ENCODE measurements at regions not wholly inside any gene's neighbourhood (a gene's known extent, or its start where the extent isn't known, plus 50 kb on each side); places are given as distances from the start of the nearest gene placed in this dataset.

- no peaks in the 10 kb centered on the region for H3K9me3 ChIP-seq (ENCODE audit: control insufficient read depth, insufficient read depth, low read depth, low read length)
- no peak for DNase-seq (ENCODE audit: low read depth, low spot score)
- intact Hi-C loops (cut with micrococcal nuclease; ENCODE audit: unreplicated experiment): no loop called here
- H3K27me3 ChIP-seq (ENCODE audit: control insufficient read depth, insufficient read depth, low read length): 0 out of 2 replicates have a peak, but pooled peaks cover 2% of the 10 kb centered on the region
- H3K27ac ChIP-seq (ENCODE audit: low read length): no peak overlapping the region
- H3K36me3 ChIP-seq (ENCODE audit: control insufficient read depth, insufficient read depth, low read length): no peaks in the 10 kb centered on the region
- BruUV-seq (replicated peaks): no TSS peak
- no peak for TF ChIP-seq POLR2AphosphoS5 (IDR thresholded peaks at IDR 0.05; ENCODE audit: low read depth, low read length)
- TF ChIP-seq REST (IDR thresholded peaks at IDR 0.05; ENCODE audit: insufficient read depth in 1 of 2, low read depth in 2 of 2, low read length in 1 of 2): no peak
- no peak for TF ChIP-seq SIN3A (IDR thresholded peaks at IDR 0.05; ENCODE audit: borderline replicate concordance, insufficient read depth, low read depth, low read length)
- no peak for TF ChIP-seq CTCF (IDR thresholded peaks at IDR 0.05)
- TF ChIP-seq TCF7L2 (IDR thresholded peaks at IDR 0.05; ENCODE audit: low read depth, low read length): no peak
- in situ Hi-C loops (cut with HindIII; ENCODE audit: low pct_unique_long_range_greater_than_20kb, low sequenced_read_pairs): no loop called here
- ChIA-PET POLR2A (no interaction called here), CTCF (no interaction called here)
- no peaks in the 10 kb centered on the region for H3K4me1 ChIP-seq (ENCODE audit: control insufficient read depth, insufficient read depth, low read length)
- no peak overlapping the region for H3K4me3 ChIP-seq (ENCODE audit: low read depth in 2 of 2, low read length in 2 of 2)
- no peak for ATAC-seq
These were observed 89.5 kb upstream of the HEY2 start for GRCh38 chr6:125659887-125660286.

- intact Hi-C loops (cut with micrococcal nuclease; ENCODE audit: unreplicated experiment) (no loop called here), in situ Hi-C loops (cut with HindIII; ENCODE audit: low pct_unique_long_range_greater_than_20kb, low sequenced_read_pairs) (no loop called here)
- Histone ChIP-seq H3K36me3 (ENCODE audit: control insufficient read depth, insufficient read depth, low read length) (no peaks in the 10 kb centered on the region), H3K27me3 (ENCODE audit: control insufficient read depth, insufficient read depth, low read length) (0 out of 2 replicates have a peak, but pooled peaks cover 4% of the 10 kb centered on the region), H3K4me1 (ENCODE audit: control insufficient read depth, insufficient read depth, low read length) (no peaks in the 10 kb centered on the region), H3K4me3 (ENCODE audit: low read depth in 2 of 2, low read length in 2 of 2) (no peak overlapping the region), H3K9me3 (ENCODE audit: control insufficient read depth, insufficient read depth, low read depth, low read length) (no peaks in the 10 kb centered on the region), H3K27ac (ENCODE audit: low read length) (no peak overlapping the region)
- ATAC-seq: no peak
- TF ChIP-seq SIN3A (IDR thresholded peaks at IDR 0.05; ENCODE audit: borderline replicate concordance, insufficient read depth, low read depth, low read length) (no peak), REST (IDR thresholded peaks at IDR 0.05; ENCODE audit: insufficient read depth in 1 of 2, low read depth in 2 of 2, low read length in 1 of 2) (no peak), POLR2AphosphoS5 (IDR thresholded peaks at IDR 0.05; ENCODE audit: low read depth, low read length) (no peak), CTCF (IDR thresholded peaks at IDR 0.05) (no peak), TCF7L2 (IDR thresholded peaks at IDR 0.05; ENCODE audit: low read depth, low read length) (no peak)
- ChIA-PET POLR2A (no interaction called here), CTCF (no interaction called here)
- no peak for DNase-seq (ENCODE audit: low read depth, low spot score)
- BruUV-seq (replicated peaks): no TSS peak
These were observed 87.1 kb upstream of the HEY2 start for GRCh38 chr6:125662296-125662695.
